ENCODE measurements at regions not wholly inside any gene's neighbourhood (a gene's known extent, or its start where the extent isn't known, plus 50 kb on each side); places are given as distances from the start of the nearest gene placed in this dataset.

DNA sequence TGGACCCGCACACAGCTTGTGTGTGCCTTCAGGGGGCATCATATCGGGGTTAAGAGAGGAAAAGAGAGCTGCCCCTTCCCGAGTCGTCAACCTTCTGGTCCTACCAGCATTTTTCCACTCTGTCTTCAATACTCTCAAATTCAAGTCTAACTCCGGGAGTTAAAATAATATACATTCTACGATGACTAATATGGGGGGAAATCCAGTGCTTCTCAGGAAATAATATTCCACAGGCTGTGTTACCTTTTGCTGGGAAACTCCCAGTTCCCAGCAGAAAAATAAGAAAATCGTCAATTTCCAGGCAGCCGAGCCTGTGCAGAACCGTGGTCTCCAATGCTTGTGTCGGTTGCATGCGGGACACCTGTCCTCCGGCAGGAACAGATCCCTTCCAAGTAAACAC is 105.0 kb upstream of the FOXF1 start:
- TF ChIP-seq CTCF (IDR thresholded peaks at IDR 0.05), result no peak
- TF ChIP-seq POLR2AphosphoS5 (IDR thresholded peaks at IDR 0.05), result no peak
- intact Hi-C loops (cut with DNase I), result no loop called here
- DNase-seq (ENCODE audit: low spot score), result no peak
- H3K4me3 ChIP-seq, result no peak overlapping the region
- no peaks in the 10 kb centered on the region for H3K36me3 ChIP-seq
- no peak overlapping the region for H3K27ac ChIP-seq
- H3K9me3 ChIP-seq, result no peaks in the 10 kb centered on the region
- no peaks in the 10 kb centered on the region for H3K27me3 ChIP-seq (replicated peaks; ENCODE audit: insufficient read depth)
- 78% methylated on average over 12 of the region's 12 CpGs for WGBS
- no peaks in the 10 kb centered on the region for H3K4me1 ChIP-seq (replicated peaks)

- Histone ChIP-seq H3K27me3 (replicated peaks; ENCODE audit: insufficient read depth) (no peaks in the 10 kb centered on the region), H3K27ac (no peak overlapping the region), H3K4me3 (no peak overlapping the region), H3K4me1 (replicated peaks) (no peaks in the 10 kb centered on the region), H3K9me3 (no peaks in the 10 kb centered on the region), H3K36me3 (no peaks in the 10 kb centered on the region)
- intact Hi-C loops (cut with DNase I), result no loop called here
- no peak for DNase-seq (ENCODE audit: low spot score)
- TF ChIP-seq POLR2AphosphoS5 (IDR thresholded peaks at IDR 0.05), result no peak
- TF ChIP-seq CTCF (IDR thresholded peaks at IDR 0.05), result no peak
- TF ChIP-seq POLR2A (IDR thresholded peaks at IDR 0.05), result no peak
- WGBS, result 77% methylated on average over 10 of the region's 10 CpGs
Observed at GRCh38 chr16:86406056-86406455, 104.3 kb upstream of the FOXF1 start.

DNA sequence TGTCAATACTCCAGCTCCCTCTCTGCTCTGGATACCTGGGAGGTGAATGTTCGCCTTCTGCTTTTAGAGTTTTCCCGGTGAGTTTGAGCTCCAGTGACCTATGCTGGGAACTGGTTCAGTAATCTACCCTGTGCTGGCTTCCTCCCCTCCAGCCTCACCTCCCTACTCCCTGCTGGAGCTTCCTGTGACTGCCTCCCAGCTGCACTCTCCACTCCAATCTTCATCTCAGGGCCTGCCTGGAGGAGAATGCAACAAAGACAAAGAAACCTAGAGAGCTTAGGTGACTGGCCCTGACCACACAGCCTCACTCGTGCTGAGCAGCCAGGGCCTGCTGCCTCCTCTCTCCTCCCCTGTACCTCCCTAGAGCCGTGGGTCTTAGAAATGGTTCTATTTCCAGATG is 101.6 kb upstream of the FOXF1 start:
- no peak for TF ChIP-seq CTCF (IDR thresholded peaks at IDR 0.05)
- TF ChIP-seq POLR2A (IDR thresholded peaks at IDR 0.05), result no peak
- TF ChIP-seq POLR2AphosphoS5 (IDR thresholded peaks at IDR 0.05), result no peak
- intact Hi-C loops (cut with DNase I), result no loop called here
- no peak overlapping the region for H3K4me3 ChIP-seq
- no peaks in the 10 kb centered on the region for H3K36me3 ChIP-seq
- 66% methylated on average over 4 of the region's 4 CpGs for WGBS
- no peaks in the 10 kb centered on the region for H3K27me3 ChIP-seq (replicated peaks; ENCODE audit: insufficient read depth)
- H3K4me1 ChIP-seq (replicated peaks), result no peaks in the 10 kb centered on the region
- DNase-seq (ENCODE audit: low spot score), result no peak
- H3K9me3 ChIP-seq, result no peaks in the 10 kb centered on the region
- H3K27ac ChIP-seq, result no peak overlapping the region

- no peaks in the 10 kb centered on the region for H3K27me3 ChIP-seq (replicated peaks; ENCODE audit: insufficient read depth)
- no peaks in the 10 kb centered on the region for H3K36me3 ChIP-seq
- H3K9me3 ChIP-seq, result no peaks in the 10 kb centered on the region
- H3K27ac ChIP-seq, result no peak overlapping the region
- no peaks in the 10 kb centered on the region for H3K4me1 ChIP-seq (replicated peaks)
- 76% methylated on average over 2 of the region's 2 CpGs for WGBS
- DNase-seq (ENCODE audit: low spot score), result no peak
- no peak overlapping the region for H3K4me3 ChIP-seq
- intact Hi-C loops (cut with DNase I), result no loop called here
- TF ChIP-seq POLR2AphosphoS5 (IDR thresholded peaks at IDR 0.05) (no peak), CTCF (IDR thresholded peaks at IDR 0.05) (no peak)
Observed at GRCh38 chr16:86410081-86410480, 100.2 kb upstream of the FOXF1 start.

DNA sequence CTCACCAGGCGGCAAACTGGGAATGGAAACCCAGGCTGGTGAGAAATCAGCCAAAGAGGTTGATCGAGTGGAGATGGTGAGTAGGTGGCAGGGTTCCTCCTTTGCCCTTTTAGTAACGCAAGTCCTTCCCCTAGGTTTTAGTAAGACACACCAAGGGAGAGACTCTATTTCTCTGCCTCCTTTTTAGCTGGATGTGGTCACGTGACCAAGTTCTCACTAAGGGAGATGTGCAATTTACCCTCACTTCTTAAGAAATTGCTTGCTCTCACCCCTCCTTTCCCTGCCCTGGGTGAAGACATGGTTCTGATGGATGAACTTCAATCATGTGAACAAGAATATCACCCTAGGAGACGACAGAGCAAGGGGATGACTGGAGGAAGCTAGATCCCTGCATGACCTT is 99.8 kb upstream of the FOXF1 start:
- no peaks in the 10 kb centered on the region for H3K27me3 ChIP-seq (replicated peaks; ENCODE audit: insufficient read depth)
- no peaks in the 10 kb centered on the region for H3K9me3 ChIP-seq
- H3K27ac ChIP-seq, result no peak overlapping the region
- intact Hi-C loops (cut with DNase I), result no loop called here
- no peak for DNase-seq (ENCODE audit: low spot score)
- TF ChIP-seq POLR2A (IDR thresholded peaks at IDR 0.05) (no peak), POLR2AphosphoS5 (IDR thresholded peaks at IDR 0.05) (no peak), CTCF (IDR thresholded peaks at IDR 0.05) (no peak)
- no peak overlapping the region for H3K4me3 ChIP-seq
- WGBS, result 95% methylated on average over 5 of the region's 5 CpGs
- H3K36me3 ChIP-seq, result no peaks in the 10 kb centered on the region
- no peaks in the 10 kb centered on the region for H3K4me1 ChIP-seq (replicated peaks)
